ENCODE measurements at regions not wholly inside any gene's neighbourhood (a gene's known extent, or its start where the extent isn't known, plus 50 kb on each side); places are given as distances from the start of the nearest gene placed in this dataset.

DNA sequence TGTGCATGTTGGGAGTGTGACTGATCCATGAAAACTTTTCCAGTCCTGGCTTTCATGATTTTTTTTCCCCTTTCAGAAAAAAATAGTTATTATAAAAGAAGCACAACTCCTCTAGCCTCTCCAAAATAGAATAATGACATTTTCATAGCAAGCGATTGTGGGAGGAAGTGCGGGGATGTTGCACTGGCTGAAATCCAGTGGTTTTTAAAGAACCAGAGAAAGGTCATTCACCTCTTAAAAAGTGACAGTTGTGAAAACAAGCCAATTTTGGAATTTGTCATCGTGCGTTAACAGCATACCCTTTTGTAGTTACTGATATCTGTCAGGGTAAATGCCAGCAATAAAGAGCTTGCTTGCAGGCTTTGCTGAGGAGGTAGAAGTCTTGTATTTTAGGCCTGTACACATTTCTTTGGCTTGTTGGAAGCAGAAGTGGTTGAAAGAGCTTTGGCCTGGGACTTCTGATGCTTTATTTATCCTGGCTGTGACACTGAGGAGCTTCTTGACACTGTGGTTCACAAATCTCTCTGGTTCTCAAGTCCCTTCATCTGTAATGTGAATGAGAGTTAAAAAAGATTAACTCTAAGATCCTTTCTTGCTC, 545.9 kb downstream of the REEP3 start:
- H3K9me3 ChIP-seq (ENCODE audit: control insufficient read depth, low read length): no peaks in the 10 kb centered on the region
- no peak overlapping the region for H3K4me3 ChIP-seq (ENCODE audit: low read length)
- no peak for DNase-seq
- H3K36me3 Mint-ChIP-seq (ENCODE audit: low read depth): no peaks in the 10 kb centered on the region
- TF ChIP-seq, protein P1, sequence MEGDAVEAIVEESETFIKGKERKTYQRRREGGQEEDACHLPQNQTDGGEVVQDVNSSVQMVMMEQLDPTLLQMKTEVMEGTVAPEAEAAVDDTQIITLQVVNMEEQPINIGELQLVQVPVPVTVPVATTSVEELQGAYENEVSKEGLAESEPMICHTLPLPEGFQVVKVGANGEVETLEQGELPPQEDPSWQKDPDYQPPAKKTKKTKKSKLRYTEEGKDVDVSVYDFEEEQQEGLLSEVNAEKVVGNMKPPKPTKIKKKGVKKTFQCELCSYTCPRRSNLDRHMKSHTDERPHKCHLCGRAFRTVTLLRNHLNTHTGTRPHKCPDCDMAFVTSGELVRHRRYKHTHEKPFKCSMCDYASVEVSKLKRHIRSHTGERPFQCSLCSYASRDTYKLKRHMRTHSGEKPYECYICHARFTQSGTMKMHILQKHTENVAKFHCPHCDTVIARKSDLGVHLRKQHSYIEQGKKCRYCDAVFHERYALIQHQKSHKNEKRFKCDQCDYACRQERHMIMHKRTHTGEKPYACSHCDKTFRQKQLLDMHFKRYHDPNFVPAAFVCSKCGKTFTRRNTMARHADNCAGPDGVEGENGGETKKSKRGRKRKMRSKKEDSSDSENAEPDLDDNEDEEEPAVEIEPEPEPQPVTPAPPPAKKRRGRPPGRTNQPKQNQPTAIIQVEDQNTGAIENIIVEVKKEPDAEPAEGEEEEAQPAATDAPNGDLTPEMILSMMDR (conservative IDR thresholded peaks at IDR 0.05): no peak
- no peaks in the 10 kb centered on the region for H3K27me3 Mint-ChIP-seq (ENCODE audit: insufficient read depth)
- no peaks in the 10 kb centered on the region for H3K4me1 ChIP-seq (ENCODE audit: control insufficient read depth, insufficient read depth, low read length)
- H3K4me3 Mint-ChIP-seq: no peak overlapping the region
- H3K27me3 ChIP-seq (ENCODE audit: control insufficient read depth, insufficient read depth, low read length, poor library complexity, severe bottlenecking): no peaks in the 10 kb centered on the region
- 97% methylated on average over 4 of the region's 4 CpGs for WGBS, 2 experiments (ENCODE audit: insufficient coverage in 1 of 2, insufficient read length in 1 of 2)
- H3K36me3 ChIP-seq (ENCODE audit: control insufficient read depth, insufficient read depth, low read length): no peaks in the 10 kb centered on the region
- H3K27ac Mint-ChIP-seq: no peak overlapping the region
- H3K4me1 Mint-ChIP-seq: peaks cover 5% of the 10 kb centered on the region
- no peak overlapping the region for H3K9ac ChIP-seq (ENCODE audit: extremely low read depth, low read length, poor library complexity, severe bottlenecking)
- H3K9me3 Mint-ChIP-seq: no peaks in the 10 kb centered on the region
- no peak overlapping the region for H3K27ac ChIP-seq (ENCODE audit: low read depth, low read length)

DNA sequence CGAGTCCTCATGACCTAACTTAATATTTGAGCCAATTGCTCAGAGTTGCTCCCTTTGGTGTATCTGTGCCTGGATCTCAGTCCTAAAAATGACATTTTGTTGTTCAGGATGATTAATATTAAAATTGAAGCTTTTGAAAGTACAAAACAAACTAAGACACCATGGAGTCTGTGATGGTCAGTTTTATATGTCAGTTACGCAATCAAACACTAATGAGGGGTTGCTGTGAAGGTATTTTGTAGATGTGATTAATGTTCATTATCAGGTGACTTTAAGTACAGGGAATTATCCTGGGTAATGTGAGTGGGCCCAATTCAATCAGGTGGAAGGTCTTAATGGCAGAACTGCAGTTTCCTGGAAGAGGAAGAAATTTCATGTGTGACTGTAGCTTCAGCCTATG, 546.7 kb downstream of the REEP3 start:
- H3K9me3 ChIP-seq (ENCODE audit: control insufficient read depth, low read length): no peaks in the 10 kb centered on the region
- Mint-ChIP-seq H3K9me3 (no peaks in the 10 kb centered on the region), H3K4me3 (no peak overlapping the region), H3K36me3 (ENCODE audit: low read depth) (no peaks in the 10 kb centered on the region), H3K27ac (no peak overlapping the region), H3K4me1 (peaks cover 5% of the 10 kb centered on the region), H3K27me3 (ENCODE audit: insufficient read depth) (no peaks in the 10 kb centered on the region)
- TF ChIP-seq, protein P1 (conservative IDR thresholded peaks at IDR 0.05): no peak
- no peaks in the 10 kb centered on the region for H3K4me1 ChIP-seq (ENCODE audit: control insufficient read depth, insufficient read depth, low read length)
- WGBS, 2 experiments (ENCODE audit: insufficient coverage in 1 of 2, insufficient read length in 1 of 2): 94 to 100% methylated on average over 2 of the region's 2 CpGs
- DNase-seq: no peak
- H3K36me3 ChIP-seq (ENCODE audit: control insufficient read depth, insufficient read depth, low read length): no peaks in the 10 kb centered on the region
- no peak overlapping the region for H3K9ac ChIP-seq (ENCODE audit: extremely low read depth, low read length, poor library complexity, severe bottlenecking)
- no peaks in the 10 kb centered on the region for H3K27me3 ChIP-seq (ENCODE audit: control insufficient read depth, insufficient read depth, low read length, poor library complexity, severe bottlenecking)
- no peak overlapping the region for H3K4me3 ChIP-seq (ENCODE audit: low read length)
- no peak overlapping the region for H3K27ac ChIP-seq (ENCODE audit: low read depth, low read length)

DNA sequence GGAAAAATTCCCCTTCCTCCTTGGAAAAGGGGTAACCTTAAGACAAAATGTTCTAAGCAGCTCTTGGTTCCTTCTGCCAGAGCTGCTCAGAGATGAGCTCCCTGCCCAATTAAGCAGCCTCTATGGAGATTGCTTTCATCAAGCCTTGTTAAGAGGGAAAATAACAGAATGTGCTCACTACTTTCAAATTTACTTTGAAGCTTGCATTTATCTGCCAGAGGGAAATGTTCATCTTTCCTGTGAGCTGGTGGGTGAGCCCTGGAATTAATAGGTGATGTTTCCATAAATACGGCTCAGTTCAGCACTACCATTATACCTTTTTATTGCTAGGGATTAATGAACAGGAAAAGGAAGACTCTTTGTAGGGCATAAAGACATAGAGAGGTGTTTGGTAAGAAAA, 549.0 kb downstream of the REEP3 start:
- H3K36me3 ChIP-seq (ENCODE audit: control insufficient read depth, insufficient read depth, low read length): no peaks in the 10 kb centered on the region
- Mint-ChIP-seq H3K4me3 (no peak overlapping the region), H3K9me3 (no peaks in the 10 kb centered on the region), H3K27me3 (ENCODE audit: insufficient read depth) (peaks cover 3% of the 10 kb centered on the region), H3K27ac (no peak overlapping the region), H3K36me3 (ENCODE audit: low read depth) (no peaks in the 10 kb centered on the region), H3K4me1 (peaks cover 5% of the 10 kb centered on the region)
- H3K27ac ChIP-seq (ENCODE audit: low read depth, low read length): no peak overlapping the region
- no peak for DNase-seq
- no peak overlapping the region for H3K9ac ChIP-seq (ENCODE audit: extremely low read depth, low read length, poor library complexity, severe bottlenecking)
- H3K4me3 ChIP-seq (ENCODE audit: low read length): no peak overlapping the region
- TF ChIP-seq, protein P1 (conservative IDR thresholded peaks at IDR 0.05): no peak
- no peaks in the 10 kb centered on the region for H3K27me3 ChIP-seq (ENCODE audit: control insufficient read depth, insufficient read depth, low read length, poor library complexity, severe bottlenecking)
- no peaks in the 10 kb centered on the region for H3K9me3 ChIP-seq (ENCODE audit: control insufficient read depth, low read length)
- WGBS, 2 experiments (ENCODE audit: insufficient coverage in 1 of 2, insufficient read length in 1 of 2): 100% methylated on average over 1 of the region's 1 CpG; no CpG with 5 or more reads in 1 of the 2 experiments
- H3K4me1 ChIP-seq (ENCODE audit: control insufficient read depth, insufficient read depth, low read length): no peaks in the 10 kb centered on the region
